ENCODE measurements at regions not wholly inside any gene's neighbourhood (a gene's known extent, or its start where the extent isn't known, plus 50 kb on each side); places are given as distances from the start of the nearest gene placed in this dataset.

DNA sequence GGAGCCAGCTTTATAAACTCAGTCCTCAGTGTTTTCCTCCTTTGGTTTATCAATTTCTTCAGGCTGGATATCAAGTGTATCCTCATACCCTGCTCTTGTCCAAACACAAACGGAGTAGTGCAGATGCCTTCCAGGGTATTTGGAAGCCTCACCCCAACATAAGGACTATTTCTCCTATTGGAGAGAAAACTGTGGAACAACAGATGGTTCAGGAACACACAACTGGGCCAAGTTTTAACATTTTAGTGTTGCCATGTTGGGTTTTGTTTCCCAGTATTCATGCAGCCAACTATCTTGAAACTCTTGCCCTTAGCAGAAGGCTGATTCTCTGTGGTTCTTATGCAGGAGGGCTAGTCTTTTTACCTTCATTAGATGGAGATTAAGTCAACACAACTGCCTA lies 398.1 kb downstream of the GABRB3 start:
- DNase-seq, result no peak

DNA sequence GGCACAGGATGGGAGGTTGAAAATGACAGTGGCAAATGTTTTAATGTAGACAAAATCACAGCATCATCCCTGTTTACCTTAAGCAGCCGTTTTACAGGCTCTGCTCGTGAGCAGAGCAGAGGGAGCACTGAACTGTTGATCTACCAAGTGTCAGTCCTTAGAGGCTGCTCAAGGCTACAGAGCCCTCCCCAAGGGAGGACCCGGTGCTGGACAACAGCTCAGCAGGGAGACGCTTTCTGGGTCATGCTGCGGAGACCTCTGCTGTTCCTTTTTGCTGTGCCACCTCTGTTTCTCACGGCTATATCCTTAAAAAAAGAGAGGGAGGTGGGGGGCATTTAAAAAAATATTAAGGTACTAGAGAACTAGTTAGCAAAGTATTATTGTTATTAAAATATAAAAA lies 400.2 kb downstream of the GABRB3 start:
- no peak for DNase-seq

DNA sequence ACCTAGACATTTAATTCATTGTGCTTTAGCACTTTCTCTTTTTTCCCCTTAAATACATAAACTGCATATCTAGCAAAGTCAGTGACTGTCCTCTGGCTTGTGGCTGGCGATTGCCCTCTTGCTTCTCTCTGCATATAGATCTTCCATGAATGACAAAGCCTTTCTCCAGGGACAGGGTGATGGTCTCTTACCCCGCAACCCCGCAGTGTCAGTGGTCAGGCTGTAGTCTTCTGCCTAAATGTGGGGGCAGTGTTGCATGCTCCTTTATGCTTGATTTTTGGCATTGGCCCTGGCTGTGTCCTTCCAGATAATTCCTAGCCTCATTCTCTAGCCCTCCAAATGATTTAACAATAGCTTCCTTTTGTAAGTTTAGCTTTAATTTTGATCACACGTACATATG lies 407.8 kb downstream of the GABRB3 start:
- DNase-seq, result no peak

DNA sequence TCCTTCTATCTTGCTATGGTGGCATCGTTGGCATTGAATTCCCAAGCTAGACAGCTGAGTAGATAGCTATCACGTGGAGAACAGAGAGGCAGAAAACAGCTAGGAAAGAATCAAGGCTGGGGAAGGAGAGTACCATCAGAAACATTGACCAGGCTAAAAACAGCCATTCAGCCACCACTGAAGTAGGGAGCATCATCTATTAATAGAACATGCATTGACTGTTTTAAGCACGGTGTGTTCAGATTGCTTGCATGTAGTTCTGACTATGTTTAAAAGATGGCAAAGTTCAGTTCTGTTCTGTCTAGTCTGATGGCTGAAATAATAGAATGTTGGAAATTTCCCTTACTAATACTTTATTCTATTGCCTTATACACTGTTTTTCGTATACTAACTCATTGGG lies 413.0 kb downstream of the GABRB3 start:
- no peak for DNase-seq

DNA sequence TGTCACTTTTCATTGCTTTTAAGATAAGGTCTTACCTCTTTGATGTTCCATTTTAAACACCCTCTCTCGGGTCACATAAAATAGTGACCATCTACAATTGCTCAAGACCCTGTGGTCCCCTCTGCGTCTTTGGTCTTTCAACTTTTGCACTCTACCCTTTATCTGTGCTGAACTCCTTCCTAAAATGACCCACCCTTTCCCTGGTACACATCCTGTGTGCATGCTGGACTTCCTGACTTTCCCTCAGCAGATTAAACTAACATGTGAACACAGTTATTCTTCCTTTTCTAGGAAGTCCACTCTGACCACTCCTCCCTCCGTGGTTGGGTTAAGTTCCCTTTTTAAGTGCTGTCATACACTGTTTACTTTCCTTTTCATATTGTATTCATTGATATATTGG lies 414.2 kb downstream of the GABRB3 start:
- DNase-seq, result no peak

GRCh38 chr15:26357653-26358052 lies 415.2 kb downstream of the GABRB3 start:
- DNase-seq, result no peak

DNA sequence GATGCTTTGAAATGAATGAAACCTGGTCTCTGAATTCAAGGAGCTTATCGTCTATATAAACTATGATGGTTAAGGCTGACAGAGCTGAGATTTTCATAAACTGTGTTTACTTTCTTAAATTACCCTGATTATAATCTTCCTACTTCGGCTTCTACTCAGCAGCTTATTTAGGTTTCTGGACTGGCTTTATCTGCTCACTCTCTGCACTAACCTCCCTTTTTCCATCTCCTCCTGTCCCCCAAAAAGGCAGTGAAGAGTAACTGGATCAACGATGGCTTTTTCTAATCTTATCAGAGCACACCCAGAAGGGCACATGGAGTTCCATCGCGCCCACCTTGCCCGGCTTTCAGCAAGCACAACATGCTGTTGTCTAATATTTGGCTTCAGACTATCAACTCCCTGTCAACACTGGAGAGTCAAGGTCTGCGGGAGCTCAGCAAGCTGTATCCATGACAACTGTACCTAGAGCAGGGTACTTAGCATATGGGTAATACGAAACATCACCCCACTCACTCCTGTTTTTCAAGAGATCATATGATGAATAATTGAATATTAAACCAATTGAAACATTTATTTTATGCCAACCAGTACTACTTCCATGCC lies 417.3 kb downstream of the GABRB3 start:
- no peak for DNase-seq

DNA sequence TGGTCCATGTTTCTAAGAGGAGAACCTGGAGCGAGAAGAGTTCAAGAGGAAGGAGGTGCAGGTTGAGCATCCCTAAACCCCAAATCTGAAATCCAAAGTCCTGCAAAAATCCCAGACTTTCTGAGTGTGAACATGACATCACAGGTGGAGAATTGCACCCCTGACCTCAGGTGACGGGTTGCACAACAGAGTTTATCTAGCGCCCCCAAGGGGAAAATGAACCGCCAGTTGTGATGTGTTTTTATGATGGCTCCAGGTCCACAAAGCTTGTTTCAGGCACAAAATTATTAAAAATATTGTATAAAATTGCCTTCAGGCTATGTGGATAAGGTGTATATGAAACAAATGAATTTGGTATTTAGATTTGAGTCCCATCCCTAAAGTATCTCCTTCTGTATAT lies 420.0 kb downstream of the GABRB3 start:
- DNase-seq, result no peak

GRCh38 chr15:26352406-26352805 lies 420.5 kb downstream of the GABRB3 start:
- no peak for DNase-seq

GRCh38 chr15:26325495-26325894 lies 447.4 kb downstream of the GABRB3 start:
- no peak for DNase-seq

DNA sequence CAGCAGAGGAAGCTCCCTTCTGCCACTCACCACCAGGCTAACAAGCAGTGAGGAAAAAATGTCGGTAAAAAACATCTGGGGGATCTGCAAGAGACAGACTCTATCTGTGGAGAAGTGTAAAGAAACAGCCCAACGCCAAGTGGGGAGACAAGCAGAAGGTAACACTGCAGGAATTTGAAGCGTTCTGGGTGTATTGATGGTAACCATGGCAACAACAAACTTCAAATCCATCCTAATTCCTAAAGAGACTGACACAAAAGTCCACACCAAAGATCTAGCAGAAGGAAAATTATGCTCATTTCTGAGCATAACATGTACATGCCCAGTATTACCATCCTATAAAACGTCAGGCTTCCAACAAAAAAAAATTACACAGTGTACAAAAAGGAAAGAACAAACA lies 449.3 kb downstream of the GABRB3 start:
- no peak for DNase-seq

DNA sequence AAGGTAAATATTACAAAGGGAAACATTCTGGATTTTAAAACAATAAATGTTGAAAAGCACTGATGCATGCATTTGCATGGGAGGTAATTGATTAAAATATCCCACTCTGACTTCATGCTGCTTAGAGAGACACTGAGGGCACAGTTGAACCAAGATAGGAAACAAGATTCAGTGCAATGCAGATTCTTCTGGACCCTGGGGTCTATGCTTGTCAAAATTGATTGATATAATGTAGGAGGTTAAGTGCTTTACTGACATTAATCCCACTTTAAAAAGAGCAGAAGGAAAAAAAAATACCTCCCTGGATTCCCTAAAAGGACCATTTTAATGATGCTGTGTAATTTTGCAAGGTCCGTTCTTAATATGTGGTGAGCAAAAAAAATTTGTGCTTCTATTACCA lies 454.2 kb downstream of the GABRB3 start:
- DNase-seq, result no peak

- no peak for DNase-seq
Observed at GRCh38 chr15:26314577-26314976, 451.4 kb upstream of the ATP10A start.

DNA sequence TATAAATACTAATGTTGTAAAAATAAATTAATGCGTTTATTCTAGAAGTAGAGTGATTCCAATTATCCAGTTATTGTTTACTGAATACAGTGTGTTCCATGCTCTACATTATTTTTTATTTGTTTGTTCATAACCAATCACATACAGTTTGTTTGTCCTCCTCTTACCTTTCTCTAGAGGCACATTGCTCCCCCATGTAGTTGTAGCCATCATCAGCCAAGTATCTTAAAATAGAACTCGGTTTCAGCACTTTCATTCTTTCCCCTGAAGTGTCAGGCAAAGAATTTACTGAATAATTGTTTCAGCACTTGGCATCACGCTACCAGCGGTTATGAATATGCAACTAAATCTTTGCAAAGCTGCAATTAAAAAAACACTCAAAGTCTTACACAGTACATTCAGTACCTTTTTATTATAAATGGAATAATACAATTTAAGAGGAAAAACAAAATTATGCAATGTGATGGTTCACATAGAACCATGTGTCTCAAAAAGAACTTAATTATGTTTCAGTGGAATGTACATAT lies 448.6 kb upstream of the ATP10A start:
- DNase-seq, result no peak

DNA sequence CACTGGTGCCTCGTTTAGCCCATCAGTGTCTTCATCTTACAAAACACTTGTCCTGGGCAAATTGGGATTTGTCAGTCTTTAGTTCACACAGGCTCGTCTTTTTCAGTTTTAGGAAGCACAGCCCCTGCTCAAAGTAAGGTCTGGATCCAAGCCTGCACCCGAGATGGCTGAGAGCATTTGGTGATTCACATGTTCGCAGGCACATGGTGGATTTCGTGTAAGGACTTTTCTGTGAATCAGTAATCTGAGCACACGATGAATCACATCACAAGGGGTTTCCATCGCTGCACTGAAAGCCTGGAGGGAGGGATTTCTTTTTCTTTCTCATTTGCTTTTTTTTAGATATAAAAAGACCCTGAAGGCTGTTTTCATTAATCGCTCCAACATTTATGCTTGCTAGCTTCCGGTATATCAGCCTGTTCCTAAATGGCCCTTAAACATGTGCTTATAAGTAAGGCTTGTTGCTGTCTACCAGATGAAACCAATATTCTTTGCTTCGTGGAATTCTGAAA lies 435.6 kb upstream of the ATP10A start:
- no peak for DNase-seq

DNA sequence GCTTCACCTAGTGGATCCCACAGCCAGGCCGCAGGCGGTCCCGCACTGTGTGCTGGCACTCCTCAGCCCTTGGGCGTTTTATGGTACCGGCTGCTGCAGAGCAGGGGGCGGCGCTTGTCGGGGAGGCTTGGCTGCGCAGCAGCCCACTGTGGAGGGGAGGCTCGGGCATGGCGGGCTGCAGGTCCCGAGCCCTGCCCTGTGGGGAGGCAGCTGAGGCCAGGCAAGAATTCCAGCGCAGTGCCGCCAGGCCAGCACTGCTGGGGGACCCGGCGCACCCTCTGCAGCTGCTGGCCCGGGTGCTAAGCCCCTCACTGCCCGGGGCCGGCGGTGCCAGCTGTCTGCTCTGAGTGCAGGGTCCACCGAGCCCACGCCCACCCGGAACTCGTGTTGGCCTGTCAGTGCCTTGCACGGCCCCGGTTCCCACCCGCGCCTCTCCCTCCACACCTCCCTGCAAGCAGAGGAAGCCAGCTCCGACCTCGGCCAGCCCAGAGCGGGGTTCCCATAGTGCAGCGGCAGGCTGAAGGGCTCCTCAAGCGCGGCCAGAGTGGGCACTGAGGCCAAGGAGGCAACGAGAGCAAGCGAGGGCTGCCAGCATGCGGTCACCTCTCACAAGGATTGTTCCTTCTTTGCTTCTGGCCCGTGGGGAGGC lies 435.0 kb upstream of the ATP10A start:
- DNase-seq, result no peak

DNA sequence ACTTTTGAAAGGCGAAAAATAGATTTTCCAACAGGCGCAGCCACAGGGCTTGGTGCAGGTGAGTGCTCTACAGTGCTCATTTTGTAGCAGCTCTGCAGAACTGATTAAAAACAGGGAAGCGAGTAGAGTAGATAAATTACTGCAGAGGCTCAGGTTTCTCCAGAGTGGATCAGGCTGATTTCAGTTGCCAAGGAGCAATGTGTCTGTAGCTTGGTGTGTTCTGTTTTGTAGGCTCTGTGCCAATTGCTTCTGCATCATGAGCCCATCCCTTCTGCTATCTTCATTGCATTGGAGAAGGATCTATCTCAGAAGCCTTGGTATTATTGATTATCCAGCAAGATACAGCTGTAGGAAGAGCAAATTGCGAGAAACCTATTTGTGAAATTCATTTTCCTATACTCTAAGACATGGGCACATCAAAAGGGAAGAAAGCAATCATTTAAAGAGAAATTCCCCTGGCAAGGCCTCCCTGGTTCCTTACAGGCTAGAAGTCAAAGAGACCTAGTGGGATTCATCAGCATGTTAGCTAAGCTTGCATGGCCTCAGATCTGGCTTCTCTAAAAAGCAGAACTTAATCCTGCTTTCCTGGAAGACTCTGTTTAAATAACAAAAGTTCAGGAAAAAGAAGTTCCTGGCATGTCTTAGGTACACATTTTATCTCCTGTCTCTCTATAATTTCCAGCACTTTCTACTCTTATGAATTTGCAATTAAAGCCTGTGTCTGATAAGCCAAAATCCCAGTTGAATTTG lies 432.4 kb upstream of the ATP10A start:
- no peak for DNase-seq

GRCh38 chr15:26294059-26294689 lies 431.0 kb upstream of the ATP10A start:
- no peak for DNase-seq

- no peak for DNase-seq
Observed at GRCh38 chr15:26287381-26287780, 424.3 kb upstream of the ATP10A start.

DNA sequence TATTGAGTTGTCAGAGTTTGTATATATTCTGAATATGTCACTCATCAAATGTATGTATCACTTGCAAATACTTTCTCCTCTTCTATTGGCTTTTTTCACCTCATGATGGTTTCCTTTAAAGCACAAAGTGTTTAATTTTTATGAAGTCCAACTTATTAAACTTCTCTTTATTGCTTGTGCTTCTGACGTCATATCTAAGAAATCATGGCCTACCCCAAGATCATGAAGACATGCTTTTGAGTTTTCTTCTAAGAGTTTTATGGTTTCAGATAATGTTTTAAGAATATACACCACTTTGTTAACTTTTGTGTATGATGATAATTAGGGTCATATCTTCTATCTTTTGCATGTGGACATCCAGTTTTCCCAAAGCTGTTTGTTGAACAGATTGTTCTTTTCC lies 417.2 kb upstream of the ATP10A start:
- DNase-seq, result no peak

- DNase-seq, result no peak
Observed at GRCh38 chr15:26261966-26262365, 398.8 kb upstream of the ATP10A start.

GRCh38 chr15:26261413-26261812 lies 398.3 kb upstream of the ATP10A start:
- DNase-seq, result no peak

DNA sequence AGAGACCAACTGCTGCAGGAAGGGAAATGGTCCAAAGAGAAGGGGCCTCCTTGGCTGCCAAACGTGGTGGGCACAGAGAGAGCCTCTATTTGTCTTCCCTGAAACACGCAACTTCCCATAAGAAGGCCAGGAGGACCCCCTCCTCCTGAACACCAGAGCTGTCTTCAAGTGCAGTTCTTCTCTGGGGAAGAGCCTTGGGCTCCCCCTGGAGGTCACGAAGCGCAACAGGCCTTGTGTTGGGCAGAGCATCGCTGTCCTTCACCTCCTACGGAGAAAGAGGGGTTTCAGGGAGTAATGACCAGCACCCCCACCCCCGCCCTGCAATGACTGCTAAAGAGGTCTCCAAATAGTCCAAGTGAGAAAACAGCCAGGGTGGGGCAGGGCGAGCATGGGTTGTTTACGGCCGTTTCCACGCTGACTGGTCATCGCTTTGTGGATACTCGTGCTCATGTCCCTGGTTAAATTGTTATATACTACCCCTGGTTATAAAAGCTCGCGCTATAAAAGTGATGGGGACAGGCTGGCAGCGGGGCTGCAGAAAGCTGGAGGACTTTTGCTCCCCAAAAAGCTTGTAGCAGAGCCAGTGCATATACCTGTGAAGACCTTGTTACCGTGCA lies 397.5 kb upstream of the ATP10A start:
- DNase-seq, result peak; percentile 10 to 55
